AG04450 (cell line): ENCODE measurements at regions not wholly inside any gene's neighbourhood (a gene's known extent, or its start where the extent isn't known, plus 50 kb on each side); places are given as distances from the start of the nearest gene placed in this dataset.

ENCODE experiments used
- CTCF ChIA-PET: fragments of 300-600, 350-600 bp; formaldehyde crosslinking; extraction: SDS; loops from one replicate; lab custom pipeline; 2022; ENCODE audit warnings: antibody characterized with exemption, inconsistent platforms; lab: Charles Lee
- POLR2A ChIA-PET: fragments of 350-600 bp; formaldehyde crosslinking; extraction: SDS; loops from one replicate; lab custom pipeline; 2021; ENCODE audit warnings: antibody characterized with exemption, inconsistent platforms; lab: Yijun Ruan, JAX
- DNase-seq: peaks from one replicate; pipeline ENCODE4 v3.0.0-alpha.2; 2011; ENCODE audit warnings: low read depth, low spot score
- H3K27ac ChIP-seq: one replicate; pipeline ENCODE4 v1.5.1; 2012; ENCODE audit warnings: low read depth, low read length, control low read depth
- H3K27me3 ChIP-seq: one replicate; pipeline ENCODE4 v1.6.0; 2012; ENCODE audit warnings: low read length; ENCODE audit not compliant: control insufficient read depth, insufficient read depth
- H3K4me3 ChIP-seq: 2 replicates; pipeline ENCODE4 v1.5.1; 2011; ENCODE audit warnings: mild to moderate bottlenecking, low read depth, low read length, control low read depth
- H3K9me3 ChIP-seq: 2 replicates; pipeline ENCODE4 v1.5.1; 2012; ENCODE audit warnings: low read length; ENCODE audit not compliant: control insufficient read depth, insufficient read depth
- TF ChIP-seq, protein P1 (sequence below): IDR thresholded peaks from 2 replicates; pipeline ENCODE4 v1.5.1; 2011; ENCODE audit warnings: low read depth, low read length, control low read depth, inconsistent platforms

DNA sequence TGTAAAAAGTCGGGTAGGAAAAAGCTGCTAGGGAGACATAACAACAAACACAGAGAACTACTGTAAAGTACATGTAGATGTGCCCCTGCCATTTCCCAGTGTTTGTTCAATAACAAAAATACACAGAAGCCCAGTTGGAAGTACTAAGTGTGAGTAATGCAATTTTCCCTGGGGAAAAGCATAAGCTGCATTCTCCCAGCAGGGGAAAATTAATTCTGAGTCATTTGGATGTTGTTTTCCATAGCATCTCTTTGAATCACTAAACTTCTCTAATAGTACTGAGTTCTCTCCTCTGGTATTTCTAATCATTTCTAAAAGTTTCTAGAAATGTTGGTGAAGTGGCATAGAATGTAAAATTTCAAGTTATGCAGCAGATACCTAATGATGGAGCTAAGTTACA is 1114.9 kb downstream of the C4orf33 start:
- Histone ChIP-seq H3K27me3 (no peaks in the 10 kb centered on the region), H3K9me3 (peaks cover 5% of the 10 kb centered on the region; the same call in 1 of the 2 replicates), H3K27ac (no peak overlapping the region), H3K4me3 (no peak overlapping the region)
- TF ChIP-seq, protein P1, sequence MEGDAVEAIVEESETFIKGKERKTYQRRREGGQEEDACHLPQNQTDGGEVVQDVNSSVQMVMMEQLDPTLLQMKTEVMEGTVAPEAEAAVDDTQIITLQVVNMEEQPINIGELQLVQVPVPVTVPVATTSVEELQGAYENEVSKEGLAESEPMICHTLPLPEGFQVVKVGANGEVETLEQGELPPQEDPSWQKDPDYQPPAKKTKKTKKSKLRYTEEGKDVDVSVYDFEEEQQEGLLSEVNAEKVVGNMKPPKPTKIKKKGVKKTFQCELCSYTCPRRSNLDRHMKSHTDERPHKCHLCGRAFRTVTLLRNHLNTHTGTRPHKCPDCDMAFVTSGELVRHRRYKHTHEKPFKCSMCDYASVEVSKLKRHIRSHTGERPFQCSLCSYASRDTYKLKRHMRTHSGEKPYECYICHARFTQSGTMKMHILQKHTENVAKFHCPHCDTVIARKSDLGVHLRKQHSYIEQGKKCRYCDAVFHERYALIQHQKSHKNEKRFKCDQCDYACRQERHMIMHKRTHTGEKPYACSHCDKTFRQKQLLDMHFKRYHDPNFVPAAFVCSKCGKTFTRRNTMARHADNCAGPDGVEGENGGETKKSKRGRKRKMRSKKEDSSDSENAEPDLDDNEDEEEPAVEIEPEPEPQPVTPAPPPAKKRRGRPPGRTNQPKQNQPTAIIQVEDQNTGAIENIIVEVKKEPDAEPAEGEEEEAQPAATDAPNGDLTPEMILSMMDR: no peak
- ChIA-PET CTCF (no interaction called here), POLR2A (no interaction called here)
- no peak for DNase-seq

DNA sequence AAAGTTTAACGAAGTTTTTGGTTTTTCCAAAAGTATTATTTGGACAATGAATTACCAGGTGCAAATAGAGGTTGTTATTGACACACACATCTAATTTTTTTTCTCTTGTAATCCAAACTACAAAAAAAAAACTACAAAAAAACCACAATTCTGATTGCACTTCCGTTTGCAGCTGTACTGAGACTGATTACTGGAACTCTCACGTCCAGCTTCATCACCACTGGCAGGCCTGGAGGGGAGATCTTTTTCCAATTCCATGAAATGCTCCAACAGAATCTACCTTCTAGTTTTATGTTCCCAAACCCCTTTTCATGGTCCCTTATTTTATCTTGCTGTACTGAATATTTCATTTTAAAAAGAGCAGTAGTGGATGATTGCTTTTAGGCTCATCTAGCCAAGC is 1118.3 kb downstream of the C4orf33 start:
- Histone ChIP-seq H3K4me3 (no peak overlapping the region), H3K27me3 (no peaks in the 10 kb centered on the region), H3K9me3 (peaks cover 5% of the 10 kb centered on the region; the same call in 1 of the 2 replicates), H3K27ac (no peak overlapping the region)
- POLR2A ChIA-PET: no interaction called here
- no peak for DNase-seq
- TF ChIP-seq, protein P1: no peak
- CTCF ChIA-PET: no interaction called here

GRCh38 chr4:130233377-130234047 is 1137.6 kb downstream of the C4orf33 start:
- H3K27ac ChIP-seq: no peak overlapping the region
- ChIA-PET CTCF (no interaction called here), POLR2A (no interaction called here)
- TF ChIP-seq, protein P1: no peak
- no peak for DNase-seq
- H3K27me3 ChIP-seq: no peaks in the 10 kb centered on the region
- H3K9me3 ChIP-seq: no peaks in the 10 kb centered on the region
- H3K4me3 ChIP-seq: no peak overlapping the region

GRCh38 chr4:130238121-130238520 is 1142.2 kb downstream of the C4orf33 start:
- CTCF ChIA-PET: no interaction called here
- TF ChIP-seq, protein P1: no peak
- no peak for DNase-seq
- no peak overlapping the region for H3K27ac ChIP-seq
- H3K9me3 ChIP-seq: no peaks in the 10 kb centered on the region
- POLR2A ChIA-PET: no interaction called here
- no peak overlapping the region for H3K4me3 ChIP-seq
- no peaks in the 10 kb centered on the region for H3K27me3 ChIP-seq

DNA sequence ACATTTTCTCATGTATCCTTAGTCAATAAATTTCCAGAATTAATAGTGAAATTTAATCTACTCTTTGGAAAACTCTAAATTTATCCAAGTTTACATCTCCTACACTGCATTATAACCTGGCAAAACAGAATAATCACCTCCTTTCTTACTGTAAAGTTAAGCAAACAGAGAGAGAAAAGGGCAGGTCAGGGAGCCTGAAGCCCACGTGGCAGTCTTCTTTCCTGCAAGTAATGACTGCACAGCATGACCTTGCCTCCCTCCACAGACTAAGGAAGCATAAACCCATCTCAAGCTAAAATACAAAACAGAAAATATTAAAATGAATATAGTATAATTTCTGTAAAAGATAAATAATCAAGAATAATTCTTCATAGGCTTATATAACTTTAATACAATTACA is 1153.0 kb downstream of the C4orf33 start:
- no peaks in the 10 kb centered on the region for H3K27me3 ChIP-seq
- no peak overlapping the region for H3K4me3 ChIP-seq
- TF ChIP-seq, protein P1: no peak
- ChIA-PET CTCF (no interaction called here), POLR2A (no interaction called here)
- H3K9me3 ChIP-seq: no peaks in the 10 kb centered on the region
- no peak for DNase-seq
- no peak overlapping the region for H3K27ac ChIP-seq
